RWPE2 (cell line): ENCODE measurements at regions not wholly inside any gene's neighbourhood (a gene's known extent, or its start where the extent isn't known, plus 50 kb on each side); places are given as distances from the start of the nearest gene placed in this dataset.

Experiments
- ATAC-seq: fragments of 200-7000 bp; cut with Tn5 transposase; 3 replicates; pipeline ENCODE4 v1.9.1; 2021; ENCODE audit warnings: low read depth
- DNase-seq: peaks from one replicate; pipeline ENCODE4 v3.0.0-alpha.2; 2020; ENCODE audit warnings: low spot score
- H3K27ac ChIP-seq: fragments of 450-650 bp; 2 replicates; pipeline ENCODE4 v1.5.1; 2017; ENCODE audit warnings: mild to moderate bottlenecking; ENCODE audit not compliant: poor library complexity, severe bottlenecking
- H3K27me3 ChIP-seq: fragments of 250-450 bp; sonication (Bioruptor Pico); 2 replicates; pipeline ENCODE4 v1.5.1; 2021; ENCODE audit warnings: mild to moderate bottlenecking, moderate library complexity; ENCODE audit not compliant: insufficient read depth, poor library complexity, severe bottlenecking
- H3K36me3 ChIP-seq: fragments of 250-450 bp; sonication (Bioruptor Pico); 2 replicates; pipeline ENCODE4 v1.5.1; 2020; ENCODE audit warnings: low read depth, mild to moderate bottlenecking, moderate library complexity
- H3K4me1 ChIP-seq: fragments of 250-450 bp; sonication (Bioruptor Pico); 2 replicates; pipeline ENCODE4 v1.5.1; 2021; ENCODE audit warnings: mild to moderate bottlenecking, moderate library complexity; ENCODE audit not compliant: insufficient read depth, poor library complexity, severe bottlenecking
- H3K4me3 ChIP-seq: fragments of 250-450 bp; sonication (Bioruptor Pico); 2 replicates; pipeline ENCODE4 v1.5.1; 2021; ENCODE audit warnings: mild to moderate bottlenecking, moderate library complexity; ENCODE audit not compliant: severe bottlenecking
- H3K9me3 ChIP-seq: fragments of 250-450 bp; sonication (Bioruptor Pico); 2 replicates; pipeline ENCODE4 v1.5.1; 2021; ENCODE audit warnings: mild to moderate bottlenecking, moderate library complexity; ENCODE audit not compliant: severe bottlenecking
- CTCF ChIP-seq: fragments of 450-650 bp; IDR thresholded peaks from one replicate; pipeline ENCODE4 v1.5.1; 2017; ENCODE audit warnings: mild to moderate bottlenecking, moderate library complexity; ENCODE audit not compliant: poor library complexity, severe bottlenecking

DNA sequence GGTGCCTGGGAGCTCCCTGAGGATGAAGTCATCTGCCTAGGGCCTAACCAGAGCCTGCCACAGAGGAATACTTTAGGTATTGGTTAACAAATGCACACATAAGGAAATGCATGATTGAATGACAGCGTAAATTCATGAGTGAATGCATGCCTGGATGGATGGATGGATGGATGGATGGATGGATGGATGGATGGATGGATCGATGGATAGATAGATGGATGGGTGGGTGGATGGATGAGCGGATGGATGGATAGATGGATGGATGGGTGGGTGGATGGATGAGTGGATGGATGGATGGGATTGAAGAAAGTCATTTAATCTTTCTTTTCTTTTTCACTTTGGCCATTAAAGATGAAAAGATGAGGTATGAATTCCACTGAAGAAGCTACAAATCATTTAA lies 111.9 kb upstream of the SIRPG start:
- no peaks in the 10 kb centered on the region for H3K36me3 ChIP-seq
- TF ChIP-seq CTCF, result no peak
- H3K4me3 ChIP-seq, result no peak overlapping the region
- ATAC-seq, result no peak
- no peaks in the 10 kb centered on the region for H3K4me1 ChIP-seq
- no peaks in the 10 kb centered on the region for H3K9me3 ChIP-seq
- DNase-seq, result no peak
- H3K27ac ChIP-seq, result no peak overlapping the region
- no peaks in the 10 kb centered on the region for H3K27me3 ChIP-seq

DNA sequence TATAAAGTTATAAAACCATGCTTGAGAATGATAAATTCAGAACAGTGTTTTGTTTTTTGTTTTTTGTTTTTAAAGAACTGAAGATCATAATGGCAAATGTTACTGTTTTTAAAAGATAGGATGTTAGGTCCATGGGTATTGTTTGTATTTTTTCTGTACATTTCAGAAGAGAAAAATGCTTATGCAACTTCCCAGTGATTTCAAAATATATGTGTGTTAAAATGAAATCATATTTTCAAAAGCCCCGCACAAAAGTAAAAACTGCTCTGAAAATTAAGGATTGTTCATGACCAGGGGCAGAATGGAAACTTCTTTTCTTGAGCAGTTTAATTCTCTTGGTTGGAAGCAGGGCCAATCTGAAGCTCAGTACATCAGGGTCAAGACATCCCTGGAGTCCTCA lies 109.2 kb upstream of the SIRPG start:
- no peak overlapping the region for H3K4me3 ChIP-seq
- DNase-seq, result no peak
- H3K27ac ChIP-seq, result no peak overlapping the region
- no peaks in the 10 kb centered on the region for H3K9me3 ChIP-seq
- no peaks in the 10 kb centered on the region for H3K27me3 ChIP-seq
- H3K4me1 ChIP-seq, result no peaks in the 10 kb centered on the region
- no peak for ATAC-seq
- no peaks in the 10 kb centered on the region for H3K36me3 ChIP-seq
- no peak for TF ChIP-seq CTCF

DNA sequence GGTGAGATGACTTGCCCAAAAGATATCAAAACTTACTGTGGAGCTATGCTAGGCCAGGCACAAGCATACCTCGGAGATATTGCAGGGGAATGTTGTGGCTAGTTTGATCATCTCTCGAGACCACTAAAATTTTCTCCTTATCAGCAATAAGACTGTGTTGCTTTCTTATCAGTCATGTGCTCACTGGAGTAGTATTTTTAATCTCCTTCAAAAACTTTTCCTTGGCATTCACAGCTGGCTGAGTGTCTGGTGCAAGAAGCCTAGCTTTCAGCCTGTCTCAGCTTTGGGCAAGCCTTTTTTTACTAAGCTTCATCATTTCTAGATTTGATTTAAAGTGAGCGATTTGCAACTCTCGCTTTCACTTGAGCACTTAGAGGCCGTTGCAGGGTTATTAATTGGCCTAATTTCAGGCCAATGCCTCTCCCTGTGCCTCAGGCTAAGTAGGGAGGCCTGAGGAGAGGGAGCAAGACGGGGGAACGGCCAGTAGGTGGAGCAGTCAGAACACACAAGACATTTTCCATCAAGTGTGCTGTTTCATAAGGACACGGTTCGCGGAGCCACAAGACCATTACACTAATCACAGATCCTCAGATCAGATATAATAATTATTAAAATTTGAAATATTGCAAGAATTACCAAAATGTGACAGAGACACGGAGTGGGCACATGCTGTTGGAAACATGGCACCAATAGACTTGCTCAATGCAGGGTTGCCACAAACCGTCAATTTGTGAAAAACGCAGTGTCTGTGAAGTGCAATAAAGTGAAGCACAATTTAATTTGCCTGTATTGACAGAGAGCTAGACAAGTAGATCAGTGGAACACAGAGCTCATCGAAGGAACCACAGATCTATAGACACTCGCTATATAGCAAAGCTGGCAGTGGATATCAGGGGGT lies 106.8 kb upstream of the SIRPG start:
- peak; percentile 89 for ATAC-seq
- peaks cover 9% of the 10 kb centered on the region for H3K4me1 ChIP-seq

DNA sequence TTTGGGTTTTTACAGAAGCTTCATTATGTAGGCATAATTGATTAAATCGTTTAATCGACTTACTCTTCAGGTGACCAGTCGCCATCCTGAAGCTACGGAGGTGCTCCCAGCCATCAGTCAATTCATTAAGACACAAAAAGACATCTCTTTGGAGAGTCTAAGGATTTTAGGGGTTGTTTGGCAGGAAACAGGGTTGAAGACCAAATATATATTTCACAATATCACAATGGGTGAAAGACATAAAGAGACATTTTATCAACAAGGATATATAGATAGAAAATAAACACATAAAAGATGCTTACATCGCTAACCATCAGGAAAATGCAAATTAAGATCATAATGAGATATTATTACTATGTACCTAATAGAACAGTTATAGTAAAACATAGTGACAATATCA lies 104.0 kb upstream of the SIRPG start:
- no peaks in the 10 kb centered on the region for H3K27me3 ChIP-seq
- TF ChIP-seq CTCF, result no peak
- peaks cover 9% of the 10 kb centered on the region for H3K4me1 ChIP-seq
- no peak overlapping the region for H3K4me3 ChIP-seq
- no peaks in the 10 kb centered on the region for H3K9me3 ChIP-seq
- no peak overlapping the region for H3K27ac ChIP-seq
- DNase-seq (no peak), ATAC-seq (no peak)
- H3K36me3 ChIP-seq, result no peaks in the 10 kb centered on the region

More for the DNA sequence above, 106.8 kb upstream of the SIRPG start:
- Histone ChIP-seq H3K9me3 (no peaks in the 10 kb centered on the region), H3K27ac (no peak overlapping the region), H3K4me3 (no peak overlapping the region), H3K27me3 (no peaks in the 10 kb centered on the region), H3K36me3 (no peaks in the 10 kb centered on the region)
- TF ChIP-seq CTCF, result peak; percentile 95
- DNase-seq, result no peak

- Histone ChIP-seq H3K36me3 (no peaks in the 10 kb centered on the region), H3K27me3 (no peaks in the 10 kb centered on the region), H3K27ac (no peak overlapping the region), H3K9me3 (no peaks in the 10 kb centered on the region), H3K4me1 (peaks cover 9% of the 10 kb centered on the region), H3K4me3 (no peak overlapping the region)
- TF ChIP-seq CTCF, result no peak
- DNase-seq (no peak), ATAC-seq (peak; percentile 94)
Measured at GRCh38 chr20:1761116-1761515, 103.5 kb upstream of the SIRPG start.
